Stimulated activated CD4-positive, alpha-beta T cell treated with anti-CD3 and anti-CD28 coated beads, TNF-alpha, amount 100 ng/mL, for 4 hours (primary cell): ENCODE measurements at regions not wholly inside any gene's neighbourhood (a gene's known extent, or its start where the extent isn't known, plus 50 kb on each side); places are given as distances from the start of the nearest gene placed in this dataset.
"Not testable (repeated sequence)": the region's sequence is repeated elsewhere in the genome, so short reads cannot be mapped to it uniquely, and the experiment has no call there.

Experiments used
- DNase-seq, 3 experiments: peaks; one replicate each; pipeline ENCODE4 v3.0.0-alpha.2; 2020; ENCODE audit warnings: low read depth in 3 of 3

DNA sequence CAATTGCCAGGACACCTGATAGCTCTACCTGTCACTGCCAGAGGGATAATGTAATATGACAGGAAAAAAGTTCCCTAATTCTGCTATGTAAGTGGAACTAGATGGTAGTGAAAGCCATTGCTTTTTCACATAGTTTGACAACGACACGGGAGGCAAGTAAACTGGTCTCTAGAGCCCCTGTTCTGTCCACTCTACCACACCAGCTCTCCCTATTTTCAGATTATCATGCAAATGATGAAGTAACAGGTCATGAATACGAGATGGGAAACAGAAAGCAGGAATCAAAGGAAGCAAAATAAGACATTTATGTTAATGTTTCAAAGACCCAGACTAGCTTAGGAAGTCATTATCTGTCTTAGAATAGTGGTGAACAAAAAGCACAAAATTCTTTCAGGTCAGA lies 56.2 kb downstream of the TAF11L14 start:
- no peak for DNase-seq

- DNase-seq, result no peak
Observed at GRCh38 chr5:17691762-17692161, 57.5 kb downstream of the TAF11L14 start.

GRCh38 chr5:17694371-17694770 lies 60.1 kb downstream of the TAF11L14 start:
- DNase-seq, result no peak

DNA sequence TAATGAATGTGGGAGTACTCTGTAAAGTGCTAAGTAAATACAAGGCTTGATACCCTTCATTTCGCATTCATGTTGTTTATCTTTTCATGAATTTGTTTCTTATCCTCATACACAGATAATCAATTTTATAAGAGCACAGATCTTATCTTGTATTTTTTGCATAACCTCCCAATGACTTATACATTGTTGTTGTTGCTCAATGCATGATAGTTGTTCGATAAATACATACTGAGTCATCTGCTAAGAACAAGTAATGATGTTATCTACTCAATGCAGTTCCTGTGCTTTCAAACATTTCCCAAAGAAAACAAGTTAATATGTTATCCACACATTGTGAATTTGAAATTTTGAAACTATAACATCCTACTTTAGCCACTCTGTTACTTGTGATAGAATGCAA lies 60.7 kb downstream of the TAF11L14 start:
- no peak for DNase-seq

GRCh38 chr5:17696627-17697026 lies 62.4 kb downstream of the TAF11L14 start:
- no peak for DNase-seq

GRCh38 chr5:17697671-17698070 lies 63.4 kb downstream of the TAF11L14 start:
- DNase-seq, result no peak

DNA sequence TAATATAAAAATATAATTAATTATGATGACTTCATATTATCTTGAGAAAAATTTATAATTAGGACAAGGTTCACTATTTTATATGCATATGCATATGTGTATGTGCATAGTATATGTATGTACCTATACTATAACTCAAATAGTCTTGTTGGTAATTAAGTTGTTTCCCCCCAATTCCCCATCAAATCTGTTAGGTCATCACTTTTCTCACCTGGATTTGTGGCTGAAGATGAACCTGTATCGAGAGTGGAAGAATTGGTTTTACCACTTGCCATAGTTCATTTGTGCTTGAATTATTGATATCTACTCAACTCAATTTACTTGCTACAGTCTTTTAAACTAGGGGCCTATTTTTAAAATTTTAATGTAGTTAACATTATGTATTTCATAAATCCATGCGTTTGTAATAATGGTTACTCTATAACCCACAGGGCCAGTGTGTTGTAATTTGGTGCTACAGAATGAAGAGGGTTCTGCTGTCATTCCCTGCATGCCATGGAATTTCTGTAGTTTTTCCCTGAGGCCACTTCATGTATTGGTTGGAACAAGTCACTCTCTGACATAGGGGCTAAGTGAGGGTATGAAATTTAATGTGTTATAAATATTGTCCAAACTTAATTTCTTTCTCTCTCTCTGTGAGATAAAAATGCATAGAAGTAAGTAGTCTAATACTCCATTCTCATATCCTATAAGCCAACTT lies 74.9 kb downstream of the TAF11L14 start:
- DNase-seq, result no peak

DNA sequence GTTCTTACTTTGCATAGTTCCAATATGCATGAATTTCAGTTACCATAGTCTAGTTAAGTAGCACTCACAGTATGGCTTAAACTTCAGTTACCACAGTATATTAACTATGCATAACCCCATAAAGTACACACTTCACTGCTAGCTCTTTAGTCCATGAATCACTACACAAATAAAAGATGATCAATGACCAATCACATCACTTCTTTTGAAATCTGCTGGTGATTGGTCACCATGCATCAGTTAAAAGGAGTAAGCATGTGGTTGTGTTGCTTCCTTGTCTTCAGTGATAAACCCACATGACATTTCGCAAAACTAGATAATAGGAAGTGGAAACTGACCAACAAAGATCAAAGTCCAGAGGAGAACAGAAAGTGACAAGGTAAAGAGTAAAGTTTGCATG lies 79.0 kb downstream of the TAF11L14 start:
- DNase-seq, result no peak

- DNase-seq, result no peak
Observed at GRCh38 chr5:17714186-17714585, 79.9 kb downstream of the TAF11L14 start.

DNA sequence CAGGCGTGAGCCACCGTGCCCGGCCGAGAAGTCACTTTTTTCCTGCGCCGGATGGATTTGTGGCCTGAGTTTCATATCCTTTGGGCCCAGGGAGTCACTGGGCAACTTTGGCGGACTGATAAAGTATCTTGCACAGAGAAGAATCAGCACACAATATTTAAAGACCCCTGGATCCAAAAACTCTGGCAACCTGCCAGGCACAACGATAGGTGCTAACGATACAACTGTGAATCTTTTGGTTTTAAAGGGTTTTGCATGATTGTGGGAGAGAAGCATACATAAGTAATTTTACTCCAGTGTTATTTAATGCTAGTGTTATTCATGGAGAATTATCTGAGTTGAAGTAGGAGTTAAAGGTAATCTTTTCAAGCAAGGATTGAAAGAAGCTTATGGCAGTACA lies 85.3 kb downstream of the TAF11L14 start:
- DNase-seq, result no peak

DNA sequence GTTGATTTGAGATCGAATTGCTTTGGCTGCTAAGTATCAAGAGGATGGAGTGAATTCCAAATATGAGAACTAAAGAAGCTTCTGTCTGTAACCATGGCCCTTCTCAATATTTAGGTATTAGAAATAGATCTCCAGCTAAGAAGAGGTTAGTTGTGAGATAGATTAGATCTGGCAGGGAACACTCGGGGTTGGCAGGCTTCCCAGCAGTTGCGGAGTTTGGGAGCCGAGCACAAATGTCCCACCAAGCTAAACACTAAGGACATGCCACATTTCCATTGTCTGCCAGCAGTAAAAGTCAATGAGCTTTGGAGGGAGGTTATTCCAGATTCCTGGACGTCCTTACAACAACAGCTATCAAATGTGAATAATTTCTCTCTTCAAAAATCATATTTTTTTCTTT lies 85.8 kb downstream of the TAF11L14 start:
- no peak for DNase-seq

DNA sequence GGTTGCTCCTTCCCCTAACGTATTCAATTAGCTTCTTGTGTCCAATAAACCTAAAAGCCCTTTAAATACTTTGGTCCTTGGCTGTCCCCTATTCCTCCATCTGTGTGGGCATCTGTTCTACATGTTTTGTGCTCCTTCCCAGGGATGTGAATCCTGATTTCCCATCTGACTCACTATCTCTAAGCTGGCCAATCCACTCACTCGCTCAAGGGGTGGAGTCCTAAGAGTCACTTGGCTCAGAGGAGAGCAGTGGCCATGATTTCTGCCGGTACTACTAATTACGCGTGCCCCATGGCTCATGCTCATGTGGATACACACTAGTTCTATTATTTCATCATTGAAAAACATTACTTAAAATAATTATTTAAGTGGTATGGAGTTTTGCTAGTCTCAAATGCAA lies 89.6 kb downstream of the TAF11L14 start:
- DNase-seq, result no peak

DNA sequence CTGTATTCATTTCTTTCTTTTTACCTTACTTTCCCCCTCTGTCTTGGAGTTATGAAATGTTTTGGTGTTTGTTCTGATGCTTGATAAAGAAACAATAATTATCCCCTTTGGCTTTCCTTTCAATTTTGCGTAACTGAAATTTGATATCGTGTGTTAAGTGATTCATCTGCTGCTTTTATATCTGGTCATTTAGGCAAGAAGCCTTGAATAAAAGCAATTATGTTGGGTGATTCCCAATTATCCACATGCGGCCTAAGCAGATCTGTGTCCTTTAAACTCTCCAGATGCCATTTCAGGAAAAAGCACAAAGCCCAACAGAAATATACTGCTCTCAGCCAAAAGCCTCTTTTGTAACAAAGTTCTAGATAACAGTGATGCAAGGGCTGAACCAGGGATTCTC lies 92.8 kb downstream of the TAF11L14 start:
- no peak for DNase-seq

DNA sequence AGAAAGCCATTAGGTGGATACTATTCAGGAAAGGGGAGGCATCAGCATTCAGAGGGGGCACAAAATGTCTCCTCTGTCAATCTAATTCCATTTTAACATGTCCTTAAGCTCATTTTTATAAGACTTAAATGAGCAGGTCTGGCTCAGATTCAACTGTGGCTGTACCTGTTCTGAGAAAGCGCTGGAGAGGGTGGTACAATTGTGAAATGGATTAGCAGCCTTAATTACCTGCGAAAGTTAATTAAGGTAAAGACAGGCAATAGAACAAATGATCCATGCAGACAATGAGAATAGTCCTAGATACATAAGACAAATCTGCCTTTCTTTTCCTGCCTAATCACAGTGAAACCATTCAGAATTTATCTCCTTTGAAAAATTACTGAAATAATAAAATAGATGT lies 96.2 kb downstream of the TAF11L14 start:
- no peak for DNase-seq

- no peak for DNase-seq
Observed at GRCh38 chr5:17732351-17732923, 98.2 kb downstream of the TAF11L14 start.

- no peak for DNase-seq
Observed at GRCh38 chr5:17734011-17734410, 99.8 kb downstream of the TAF11L14 start.

GRCh38 chr5:17735761-17736160 lies 101.5 kb downstream of the TAF11L14 start:
- no peak for DNase-seq

GRCh38 chr5:17737092-17737491 lies 102.8 kb downstream of the TAF11L14 start:
- DNase-seq, result no peak

DNA sequence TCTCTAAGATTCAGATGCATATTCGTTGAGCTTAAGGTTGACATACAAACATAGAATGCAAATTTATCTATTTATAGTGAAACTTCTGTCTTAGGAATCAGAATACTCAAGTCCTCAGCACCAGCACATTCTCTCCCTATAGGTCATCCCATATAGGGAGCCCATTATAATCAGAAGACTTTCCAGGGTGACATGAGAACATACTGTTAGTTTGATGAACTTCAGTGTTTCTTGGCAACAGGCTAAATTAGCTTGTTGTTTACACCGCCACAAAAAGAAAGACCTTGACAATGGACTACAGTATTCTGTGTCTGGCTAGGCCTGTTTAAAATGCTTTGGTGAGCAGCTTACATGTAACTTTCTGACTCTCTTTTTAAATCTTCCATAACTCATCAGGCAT lies 104.2 kb downstream of the TAF11L14 start:
- no peak for DNase-seq

DNA sequence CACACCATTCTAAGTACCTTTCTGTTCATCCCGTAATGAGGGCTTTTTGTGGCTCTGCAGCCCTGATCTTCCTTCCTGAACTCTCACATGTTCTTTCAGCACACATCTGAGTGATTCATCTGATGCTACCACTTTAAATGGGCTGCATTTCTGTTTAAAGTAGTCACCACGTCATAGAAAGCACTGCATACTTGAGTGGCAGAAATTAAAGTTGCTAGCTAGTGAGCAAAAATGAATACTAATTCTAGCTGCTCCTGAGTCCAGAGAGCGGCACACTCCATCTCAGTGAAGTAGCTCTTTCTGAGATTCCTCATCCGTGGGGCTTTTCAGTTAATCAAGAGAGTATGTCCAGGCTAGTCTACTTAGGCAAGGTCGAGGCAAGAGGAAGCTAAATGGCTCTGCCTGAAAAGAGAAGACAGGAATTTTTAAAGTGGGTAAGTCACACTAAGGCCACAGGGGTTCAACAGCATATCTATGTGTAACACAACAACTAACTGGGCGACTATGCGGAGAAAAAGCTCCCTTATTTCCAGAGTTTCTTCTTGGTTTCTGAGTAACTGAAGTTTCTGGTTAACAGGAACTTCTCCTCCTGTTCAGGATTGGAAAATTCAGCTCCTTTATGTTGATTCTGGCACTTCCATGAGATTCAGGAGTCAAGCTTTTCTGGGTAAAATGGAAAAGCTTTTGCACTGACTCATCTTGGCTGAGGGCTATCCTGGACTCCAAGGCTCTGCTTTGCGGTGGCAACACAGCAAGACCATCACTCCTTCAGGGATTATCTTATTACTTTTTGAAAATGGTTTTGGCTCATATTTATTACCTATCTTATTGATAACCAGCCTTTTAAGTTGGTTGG lies 109.5 kb downstream of the TAF11L14 start:
- DNase-seq, result no peak

- DNase-seq, result no peak
Observed at GRCh38 chr5:17748201-17748600, 113.9 kb downstream of the TAF11L14 start.

DNA sequence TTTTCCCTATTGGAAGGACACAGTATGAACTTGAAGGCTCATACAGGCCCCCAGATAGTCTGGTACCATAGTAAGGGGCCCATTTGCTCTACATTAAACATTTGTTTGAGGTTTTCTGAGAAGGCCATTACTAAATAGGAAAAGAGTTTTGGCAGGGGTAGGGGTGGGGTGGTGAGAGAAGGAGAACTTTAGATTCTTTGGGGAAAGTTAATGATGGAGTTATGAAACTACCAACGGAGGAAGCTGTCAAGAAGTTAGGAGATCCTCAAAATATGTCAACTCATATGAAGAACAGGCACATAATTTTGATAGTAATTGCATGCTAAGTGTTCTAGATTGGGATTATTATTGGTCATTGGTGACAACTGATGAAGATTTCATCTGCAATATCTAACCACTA lies 114.7 kb downstream of the TAF11L14 start:
- DNase-seq, result no peak

GRCh38 chr5:17755406-17755805 lies 121.1 kb downstream of the TAF11L14 start:
- DNase-seq, result not testable (repeated sequence)
